GM18498 (cell line): ENCODE measurements at regions not wholly inside any gene's neighbourhood (a gene's known extent, or its start where the extent isn't known, plus 50 kb on each side); places are given as distances from the start of the nearest gene placed in this dataset.
"Not testable (repeated sequence)": the region's sequence is repeated elsewhere in the genome, so short reads cannot be mapped to it uniquely, and the experiment has no call there.

ENCODE experiments used
- ATAC-seq: cut with Tn5 transposase; IDR thresholded peaks from one replicate; pipeline ENCODE4 v1.9.1; 2021; ENCODE audit warnings: mild to moderate bottlenecking, moderate library complexity; ENCODE audit not compliant: unreplicated experiment

- no peak for ATAC-seq
Observed at GRCh38 chr1:214857716-214858115, 224.8 kb upstream of the KCNK2 start.

- ATAC-seq, result no peak
Observed at GRCh38 chr1:214859647-214860046, 222.9 kb upstream of the KCNK2 start.

GRCh38 chr1:214861615-214862014 is 220.9 kb upstream of the KCNK2 start:
- ATAC-seq, result no peak

- no peak for ATAC-seq
Observed at GRCh38 chr1:214862421-214862820, 220.1 kb upstream of the KCNK2 start.

- no peak for ATAC-seq
Observed at GRCh38 chr1:214864896-214865688, 217.4 kb upstream of the KCNK2 start.

- not testable (repeated sequence) for ATAC-seq
Observed at GRCh38 chr1:214870426-214870825, 212.1 kb upstream of the KCNK2 start.

- no peak for ATAC-seq
Observed at GRCh38 chr1:214880956-214881355, 201.6 kb upstream of the KCNK2 start.

GRCh38 chr1:214882616-214883015 is 199.9 kb upstream of the KCNK2 start:
- ATAC-seq, result no peak

GRCh38 chr1:214895011-214895600 is 187.4 kb upstream of the KCNK2 start:
- no peak for ATAC-seq

- ATAC-seq, result no peak
Observed at GRCh38 chr1:214896921-214897320, 185.6 kb upstream of the KCNK2 start.

GRCh38 chr1:214897581-214897980 is 185.0 kb upstream of the KCNK2 start:
- ATAC-seq, result no peak

GRCh38 chr1:214898161-214898560 is 184.4 kb upstream of the KCNK2 start:
- no peak for ATAC-seq

GRCh38 chr1:214898718-214899117 is 183.8 kb upstream of the KCNK2 start:
- ATAC-seq, result no peak

- ATAC-seq, result no peak
Observed at GRCh38 chr1:214899908-214900460, 182.6 kb upstream of the KCNK2 start.

GRCh38 chr1:214900590-214900989 is 181.9 kb upstream of the KCNK2 start:
- no peak for ATAC-seq

GRCh38 chr1:214901718-214902117 is 180.8 kb upstream of the KCNK2 start:
- ATAC-seq, result no peak

GRCh38 chr1:214902636-214903320 is 179.8 kb upstream of the KCNK2 start:
- ATAC-seq, result no peak

GRCh38 chr1:214912127-214912526 is 170.4 kb upstream of the KCNK2 start:
- no peak for ATAC-seq

- ATAC-seq, result no peak
Observed at GRCh38 chr1:214913966-214914365, 168.6 kb upstream of the KCNK2 start.

GRCh38 chr1:214917081-214917635 is 165.4 kb upstream of the KCNK2 start:
- ATAC-seq, result no peak

- no peak for ATAC-seq
Observed at GRCh38 chr1:214918745-214919144, 163.8 kb upstream of the KCNK2 start.
